GM21515 (cell line): ENCODE measurements at regions not wholly inside any gene's neighbourhood (a gene's known extent, or its start where the extent isn't known, plus 50 kb on each side); places are given as distances from the start of the nearest gene placed in this dataset.

Experiments used
- ATAC-seq: cut with Tn5 transposase; IDR thresholded peaks from one replicate; pipeline ENCODE4 v1.9.1; 2021; ENCODE audit not compliant: unreplicated experiment

GRCh38 chr6:66902457-66902856, 1195.4 kb upstream of the EYS start:
- no peak for ATAC-seq

GRCh38 chr6:66900133-66901083, 1193.4 kb upstream of the EYS start:
- no peak for ATAC-seq

- no peak for ATAC-seq
Measured at GRCh38 chr6:66897576-66897975, 1190.5 kb upstream of the EYS start.

- no peak for ATAC-seq
Measured at GRCh38 chr6:66896415-66896814, 1189.4 kb upstream of the EYS start.

- no peak for ATAC-seq
Measured at GRCh38 chr6:66883453-66883852, 1176.4 kb upstream of the EYS start.

GRCh38 chr6:66866801-66867200, 1159.8 kb upstream of the EYS start:
- ATAC-seq = no peak

- no peak for ATAC-seq
Measured at GRCh38 chr6:66865771-66866170, 1158.7 kb upstream of the EYS start.

GRCh38 chr6:66861007-66861541, 1154.0 kb upstream of the EYS start:
- no peak for ATAC-seq

GRCh38 chr6:66860328-66860727, 1153.3 kb upstream of the EYS start:
- ATAC-seq = no peak

- ATAC-seq = no peak
Measured at GRCh38 chr6:66858196-66858595, 1151.2 kb upstream of the EYS start.

GRCh38 chr6:66854014-66854413, 1147.0 kb upstream of the EYS start:
- ATAC-seq = no peak

- no peak for ATAC-seq
Measured at GRCh38 chr6:66851930-66852329, 1144.9 kb upstream of the EYS start.

- ATAC-seq = no peak
Measured at GRCh38 chr6:66849843-66850242, 1142.8 kb upstream of the EYS start.

GRCh38 chr6:66848244-66848953, 1141.4 kb upstream of the EYS start:
- no peak for ATAC-seq

GRCh38 chr6:66838764-66839163, 1131.7 kb upstream of the EYS start:
- no peak for ATAC-seq

- no peak for ATAC-seq
Measured at GRCh38 chr6:66825539-66825938, 1118.5 kb upstream of the EYS start.

GRCh38 chr6:66814156-66814555, 1107.1 kb upstream of the EYS start:
- ATAC-seq = no peak

- ATAC-seq = no peak
Measured at GRCh38 chr6:66808771-66809170, 1101.7 kb upstream of the EYS start.

- ATAC-seq = no peak
Measured at GRCh38 chr6:66796987-66797386, 1090.0 kb upstream of the EYS start.

- no peak for ATAC-seq
Measured at GRCh38 chr6:66788579-66788978, 1081.6 kb upstream of the EYS start.

GRCh38 chr6:66772800-66773199, 1065.8 kb upstream of the EYS start:
- no peak for ATAC-seq

GRCh38 chr6:66771626-66772025, 1064.6 kb upstream of the EYS start:
- ATAC-seq = no peak
